Head of caudate nucleus (tissue), 42 donors: ENCODE measurements at regions not wholly inside any gene's neighbourhood (a gene's known extent, or its start where the extent isn't known, plus 50 kb on each side); places are given as distances from the start of the nearest gene placed in this dataset.

ENCODE experiments used
- DNase-seq, 42 donors: peaks; one replicate each; pipeline versions ENCODE4 v3.0.0 to v3.0.0-alpha.2; 2020 to 2021; ENCODE audit warnings: mixed read lengths in 7 of 42
- intact Hi-C: fragments of 100-400 bp; cut with DNase I; formaldehyde crosslinking; loops from one replicate; pipeline ENCODE4 v1.15.0; 2022

DNA sequence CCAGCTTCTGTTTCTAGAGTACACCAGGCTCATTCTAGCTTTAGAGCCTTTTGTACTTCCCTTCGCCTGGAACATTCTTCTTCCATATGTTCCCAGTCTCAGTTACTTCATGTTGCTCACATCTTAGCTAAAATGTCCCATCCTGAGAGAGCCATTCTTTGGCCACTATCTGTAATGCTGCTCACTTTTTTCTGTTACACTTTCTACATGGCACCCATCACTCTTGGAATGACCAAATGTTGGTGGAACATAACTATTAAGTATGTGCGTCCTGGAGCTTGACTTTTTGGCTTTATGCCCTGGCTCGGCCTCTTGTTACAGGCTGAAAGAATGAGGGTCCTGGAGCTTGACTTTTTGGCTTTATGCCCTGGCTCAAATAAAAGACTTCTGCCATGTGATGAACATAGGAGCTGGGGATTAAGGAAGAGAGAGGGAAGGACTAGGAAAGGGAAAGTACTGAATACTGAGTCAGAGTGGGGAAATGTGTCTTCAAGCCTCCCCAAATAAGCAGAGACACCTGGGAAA is 442.9 kb upstream of the ATP2B1 start:
- intact Hi-C loops, result no loop called here
- DNase-seq, result no peak

DNA sequence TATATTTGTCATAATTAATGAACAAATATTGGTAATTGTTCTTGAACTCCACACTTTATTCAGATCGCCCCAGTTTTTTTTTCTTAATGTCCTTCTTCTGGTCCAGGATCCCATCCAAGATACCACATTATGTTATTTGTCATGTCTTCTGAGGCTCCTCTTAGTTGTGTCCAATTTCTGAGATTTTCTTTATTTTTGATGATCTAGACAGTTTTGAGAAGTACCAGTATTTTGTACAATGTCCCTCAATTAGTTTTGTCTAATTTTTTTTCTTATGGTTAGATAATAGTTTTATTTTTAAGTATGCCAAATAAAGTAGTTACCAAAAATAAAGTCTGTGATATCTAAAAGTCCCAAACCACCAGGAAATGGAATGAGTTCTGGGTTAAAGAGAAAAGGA is 440.8 kb upstream of the ATP2B1 start:
- no peak for DNase-seq
- intact Hi-C loops, result no loop called here

DNA sequence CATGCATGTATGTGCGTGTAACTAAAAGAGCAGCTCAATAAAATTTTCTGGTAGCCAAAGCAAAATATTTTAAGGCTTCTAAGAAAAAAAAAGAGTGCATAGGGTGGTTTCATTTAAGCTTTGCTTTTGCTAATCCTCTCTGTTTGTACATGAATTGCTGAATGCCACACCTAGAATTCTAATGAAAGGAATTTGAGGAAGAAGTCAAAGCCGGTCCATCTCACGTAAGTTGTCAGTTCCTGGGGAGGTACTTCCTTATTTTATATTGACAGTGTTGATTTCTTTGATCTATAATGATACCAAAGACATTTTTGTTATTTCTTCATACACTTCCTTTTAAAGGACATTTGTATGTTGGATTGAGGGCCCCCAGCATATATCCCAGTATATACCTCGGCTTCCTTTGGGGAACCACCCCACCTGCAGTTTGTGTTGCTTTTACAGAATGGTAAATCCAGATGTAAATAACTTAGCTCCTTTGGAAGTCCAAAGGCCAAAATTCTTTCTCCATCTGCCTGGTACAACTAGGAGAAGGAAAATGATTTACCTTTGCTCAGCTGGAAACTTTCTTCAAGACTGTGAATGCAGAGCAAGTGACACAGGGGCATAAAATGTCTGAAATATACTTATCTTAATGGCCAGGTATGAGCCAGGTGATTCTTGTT is 420.9 kb upstream of the ATP2B1 start:
- no peak for DNase-seq
- intact Hi-C loops, result no loop called here

DNA sequence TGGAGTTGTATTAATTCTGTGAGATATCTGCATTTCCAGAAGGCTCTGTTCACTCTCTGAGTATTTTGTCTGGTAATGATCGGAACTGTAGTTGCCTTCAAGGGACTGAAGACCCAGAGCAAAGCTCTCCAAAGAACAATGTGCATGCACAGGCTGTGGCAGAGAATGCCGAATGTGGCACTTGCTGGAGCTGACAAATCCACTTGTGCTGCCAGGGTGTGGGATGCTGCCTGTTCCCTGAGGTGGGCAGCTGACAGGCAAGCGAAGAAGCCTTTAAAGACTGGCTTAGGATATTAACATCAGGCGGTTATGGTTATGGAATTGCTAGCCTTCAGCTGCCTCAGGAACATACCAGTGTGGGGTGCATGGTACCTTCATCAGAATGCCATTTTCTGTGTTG is 419.9 kb upstream of the ATP2B1 start:
- DNase-seq, result peak in 39 of 42 donors; percentile 6 to 83 (median 46)
- intact Hi-C loops, result no loop called here

DNA sequence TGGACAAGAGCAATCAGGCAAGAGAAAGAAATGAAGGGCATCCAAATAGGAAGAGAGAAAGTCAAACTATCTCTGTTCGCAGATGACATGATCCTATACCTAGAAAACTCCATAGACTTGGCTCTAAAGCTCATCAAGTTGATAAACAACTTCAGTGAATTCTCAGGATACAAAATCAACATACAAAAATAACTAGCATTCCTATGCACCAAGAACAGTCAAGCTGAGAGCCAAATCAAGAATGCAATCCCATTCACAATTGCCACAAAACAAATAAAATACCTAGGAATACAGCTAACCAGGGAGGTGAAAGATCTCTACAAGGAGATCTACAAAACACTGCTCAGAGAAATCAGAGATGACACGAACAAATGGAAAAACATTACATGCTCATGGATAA is 417.5 kb upstream of the ATP2B1 start:
- intact Hi-C loops, result no loop called here

DNA sequence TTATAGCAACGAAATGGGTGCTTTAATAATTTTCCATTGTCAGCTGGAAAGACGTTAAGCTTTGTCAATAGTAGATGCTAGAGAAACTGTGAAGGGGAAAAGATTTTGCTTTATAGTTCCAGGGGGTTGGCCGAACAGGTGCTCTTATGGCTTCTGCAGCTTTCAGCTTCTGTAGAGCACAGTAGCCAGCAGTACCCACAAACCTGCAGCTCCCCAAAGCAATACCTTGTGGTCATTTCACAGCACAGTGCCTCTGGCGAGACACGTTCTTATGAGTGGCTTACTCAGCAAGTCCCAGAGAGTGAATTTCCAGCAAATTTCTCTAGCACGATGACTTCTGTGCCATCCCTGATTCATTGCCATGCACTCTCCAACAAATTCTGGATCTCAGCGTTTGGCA is 416.3 kb upstream of the ATP2B1 start:
- intact Hi-C loops, result no loop called here
- DNase-seq, result no peak

More for the DNA sequence above, 417.5 kb upstream of the ATP2B1 start:
- DNase-seq, result no peak

DNA sequence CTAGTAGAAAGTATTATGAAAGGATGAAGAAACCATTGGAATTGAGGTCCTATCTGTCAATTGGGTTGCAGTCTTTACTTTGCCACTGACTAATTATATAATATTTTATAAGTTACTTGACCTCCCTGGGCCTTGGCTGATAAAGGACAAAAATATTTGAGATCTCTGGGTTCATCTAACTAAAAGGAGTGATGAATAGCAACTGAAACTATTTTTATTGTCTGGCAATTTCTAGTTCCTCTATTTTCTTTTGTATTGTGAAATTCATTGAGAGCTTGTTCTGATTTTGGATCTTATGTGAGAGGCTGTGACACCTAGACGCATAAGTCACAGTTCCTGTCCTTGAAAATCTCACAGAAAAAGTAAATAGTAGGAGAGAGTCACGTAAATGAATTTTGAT is 415.7 kb upstream of the ATP2B1 start:
- DNase-seq, result no peak

DNA sequence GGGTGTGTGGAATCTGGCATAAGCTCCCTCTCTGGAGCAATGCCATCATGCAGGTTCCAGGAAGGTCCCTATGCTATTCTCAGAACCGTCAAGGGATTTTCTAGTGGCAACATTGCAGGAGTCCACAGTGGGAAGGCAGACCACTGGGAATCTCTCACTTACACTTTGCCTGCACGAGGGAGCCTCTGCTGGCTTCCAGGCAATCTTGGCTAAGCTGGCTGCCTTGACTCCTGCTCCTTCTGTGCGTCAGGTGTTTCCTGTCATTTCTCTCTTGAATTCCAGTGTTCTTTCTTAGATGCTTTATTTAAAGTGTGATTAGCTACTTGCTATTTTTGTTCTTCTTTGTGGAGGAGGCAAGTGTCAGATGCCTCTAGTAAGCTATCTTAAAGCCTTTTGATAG is 414.0 kb upstream of the ATP2B1 start:
- intact Hi-C loops, result no loop called here
- peak in 39 of 42 donors; percentile 18 to 88 (median 55) for DNase-seq

More for the DNA sequence above, 415.7 kb upstream of the ATP2B1 start:
- intact Hi-C loops, result no loop called here

DNA sequence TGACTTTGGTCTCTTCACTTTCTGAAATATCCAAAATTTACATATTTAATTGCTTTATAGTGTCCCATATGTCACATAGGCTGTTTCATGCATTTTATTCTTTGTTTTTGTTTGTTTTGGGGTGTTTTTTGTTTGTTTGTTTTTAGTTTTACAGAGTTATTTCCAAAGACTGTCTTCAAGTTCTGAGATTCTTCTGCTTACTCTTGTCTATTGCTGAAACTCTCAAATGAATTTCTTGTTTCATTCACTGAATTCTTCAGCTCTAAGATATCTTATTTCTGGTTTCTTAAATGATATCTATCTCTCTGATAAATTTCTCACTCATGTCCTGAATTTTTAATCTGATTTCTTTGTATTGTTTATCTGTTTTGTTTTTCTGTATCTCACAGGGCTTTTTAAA is 412.0 kb upstream of the ATP2B1 start:
- DNase-seq, result no peak
- intact Hi-C loops, result no loop called here

DNA sequence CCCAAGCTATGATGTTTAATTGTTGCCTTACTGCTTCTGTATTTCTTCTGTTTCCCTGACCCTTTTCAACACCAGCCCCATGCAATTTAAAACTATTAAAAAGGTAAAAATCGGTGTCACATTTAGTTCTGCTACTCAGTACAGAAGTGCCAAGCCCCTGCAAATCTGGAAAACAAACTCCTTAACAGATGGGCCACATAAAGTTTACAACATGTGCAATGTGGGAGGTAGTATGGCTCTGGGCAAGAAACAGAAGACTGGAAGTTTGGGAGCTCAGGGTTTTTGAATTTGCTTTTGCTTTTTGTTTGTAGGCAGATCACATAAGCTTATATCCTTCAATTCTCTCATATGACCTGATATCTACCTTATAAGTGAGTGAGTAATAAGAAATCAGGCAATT is 404.0 kb upstream of the ATP2B1 start:
- DNase-seq, result no peak
- intact Hi-C loops, result no loop called here

DNA sequence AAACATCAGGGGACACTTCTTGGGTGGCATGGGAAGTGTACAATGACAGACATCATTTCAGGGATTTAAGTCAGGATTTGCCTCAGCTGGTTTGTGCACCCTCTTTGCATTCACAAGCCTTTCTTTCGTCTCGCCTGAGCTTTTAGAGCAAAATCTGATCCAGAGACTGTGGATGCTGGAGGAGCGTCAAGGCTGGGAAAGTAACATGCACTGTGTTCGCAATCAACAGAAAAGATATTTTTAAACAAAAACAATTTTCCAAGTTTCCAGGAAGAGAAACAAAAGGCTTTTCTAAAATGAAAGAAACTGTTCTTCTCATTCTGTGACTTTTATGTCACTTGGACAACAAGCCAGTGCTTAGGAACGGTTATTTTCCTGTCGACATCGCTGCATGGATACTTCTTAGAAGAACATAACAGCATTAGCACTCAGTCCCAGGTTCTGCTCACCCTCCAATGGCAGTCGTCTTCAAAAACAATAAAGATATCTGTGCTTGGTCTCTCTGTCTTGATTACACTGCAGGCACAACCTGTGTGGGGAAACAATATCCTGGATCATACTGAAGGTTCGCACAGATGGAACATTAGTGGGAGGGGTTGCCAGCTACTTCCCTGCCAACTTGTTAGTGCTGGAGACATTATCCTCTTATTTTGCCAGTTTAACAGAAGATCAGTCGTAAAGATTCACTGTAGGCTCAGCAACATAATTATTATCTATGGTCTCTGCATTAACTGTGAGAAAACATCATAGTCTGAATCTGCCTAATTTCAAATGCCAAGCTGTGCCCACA is 403.3 kb upstream of the ATP2B1 start:
- peak in 6 of 42 donors; percentile 12 to 44 (median 26) for DNase-seq
- intact Hi-C loops, result no loop called here

DNA sequence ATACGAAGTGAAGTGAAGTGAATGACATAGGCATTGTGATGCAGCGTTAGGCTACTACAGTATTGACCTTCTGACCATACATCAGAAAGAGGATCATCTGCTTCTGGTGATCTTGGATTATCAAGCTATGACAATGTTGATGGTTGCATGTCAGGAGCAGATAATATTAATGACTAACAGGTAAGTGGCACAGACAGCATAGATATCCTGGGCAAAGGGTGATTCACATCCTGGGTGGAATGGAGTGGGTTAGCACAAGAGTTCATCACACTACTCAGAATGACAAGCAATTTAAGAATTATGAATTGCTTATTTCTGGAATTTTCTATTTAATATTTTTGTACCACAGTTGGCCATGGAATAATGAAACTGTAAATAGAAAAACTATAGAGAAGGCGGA is 397.9 kb upstream of the ATP2B1 start:
- intact Hi-C loops, result no loop called here

DNA sequence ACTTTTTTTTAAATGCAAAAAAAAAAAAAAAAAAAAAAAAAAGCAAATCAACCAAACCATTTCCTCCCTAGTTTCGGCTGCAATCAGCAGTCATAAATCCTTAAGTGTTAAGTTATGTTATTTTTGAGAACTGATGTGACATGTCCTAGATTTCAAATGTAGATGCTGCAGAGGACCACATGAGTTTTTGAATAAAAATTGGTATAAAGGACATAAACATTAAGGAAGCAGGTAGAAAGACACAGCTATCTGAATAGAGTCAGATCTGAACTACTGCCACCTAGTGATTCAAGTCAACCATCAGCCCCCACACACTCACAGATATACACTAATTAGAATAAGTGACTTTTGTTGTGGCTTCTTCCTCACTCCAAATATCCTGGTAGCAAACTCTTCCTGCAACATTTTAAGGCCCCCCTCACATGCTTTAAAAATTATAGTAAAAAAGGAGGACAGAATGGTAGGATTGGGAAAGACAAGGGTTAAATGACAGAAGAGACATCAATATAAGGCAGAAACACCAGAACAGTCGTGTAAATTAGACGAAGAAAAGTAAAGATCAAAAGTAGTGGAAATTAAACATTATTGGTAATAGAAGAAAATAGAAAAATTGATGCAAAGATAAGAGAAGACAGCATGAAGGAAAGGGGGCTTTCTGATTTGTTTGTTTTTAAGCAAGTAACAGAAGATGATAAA is 394.5 kb upstream of the ATP2B1 start:
- peak in 1 of 42 donors; percentile 23 for DNase-seq
- intact Hi-C loops, result no loop called here

More for the DNA sequence above, 397.9 kb upstream of the ATP2B1 start:
- no peak for DNase-seq

DNA sequence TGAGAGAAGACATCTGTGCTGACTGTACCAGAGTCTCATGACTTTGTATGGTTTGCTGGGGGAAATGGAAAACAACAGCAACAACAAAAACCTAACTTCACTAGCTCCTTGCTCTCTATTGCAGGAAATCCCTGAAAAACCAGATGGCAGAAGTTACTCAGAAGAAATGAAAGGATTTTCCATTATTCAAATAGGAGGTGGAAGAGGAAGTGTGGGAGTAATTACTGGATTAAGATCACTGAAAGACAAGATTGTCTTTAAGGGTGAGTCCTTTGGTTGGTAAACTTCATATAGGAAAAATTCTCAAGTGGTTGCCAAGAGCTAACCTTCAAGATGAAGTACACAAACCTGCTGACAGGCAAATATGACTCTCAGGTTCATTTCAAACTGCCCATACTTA is 391.9 kb upstream of the ATP2B1 start:
- no peak for DNase-seq
- intact Hi-C loops, result no loop called here

DNA sequence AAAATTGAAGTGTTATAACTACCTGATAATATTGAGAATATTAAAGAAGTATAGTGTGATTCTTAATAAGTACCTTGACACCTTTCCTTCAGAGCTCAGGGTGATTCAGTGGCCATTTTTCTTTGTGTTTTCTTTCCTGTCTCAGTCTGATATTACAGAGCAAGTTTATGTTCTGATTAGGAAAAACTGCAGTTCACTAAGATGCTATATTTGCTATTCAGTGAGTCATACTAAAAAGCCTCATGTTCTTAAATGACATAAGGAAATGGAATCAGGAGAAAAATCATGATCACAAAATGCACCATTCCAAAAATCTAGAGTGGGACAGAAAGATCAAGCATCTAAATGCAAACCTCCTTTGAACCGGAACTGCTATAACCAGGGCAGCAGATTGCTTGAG is 390.6 kb upstream of the ATP2B1 start:
- no peak for DNase-seq
- intact Hi-C loops, result no loop called here

DNA sequence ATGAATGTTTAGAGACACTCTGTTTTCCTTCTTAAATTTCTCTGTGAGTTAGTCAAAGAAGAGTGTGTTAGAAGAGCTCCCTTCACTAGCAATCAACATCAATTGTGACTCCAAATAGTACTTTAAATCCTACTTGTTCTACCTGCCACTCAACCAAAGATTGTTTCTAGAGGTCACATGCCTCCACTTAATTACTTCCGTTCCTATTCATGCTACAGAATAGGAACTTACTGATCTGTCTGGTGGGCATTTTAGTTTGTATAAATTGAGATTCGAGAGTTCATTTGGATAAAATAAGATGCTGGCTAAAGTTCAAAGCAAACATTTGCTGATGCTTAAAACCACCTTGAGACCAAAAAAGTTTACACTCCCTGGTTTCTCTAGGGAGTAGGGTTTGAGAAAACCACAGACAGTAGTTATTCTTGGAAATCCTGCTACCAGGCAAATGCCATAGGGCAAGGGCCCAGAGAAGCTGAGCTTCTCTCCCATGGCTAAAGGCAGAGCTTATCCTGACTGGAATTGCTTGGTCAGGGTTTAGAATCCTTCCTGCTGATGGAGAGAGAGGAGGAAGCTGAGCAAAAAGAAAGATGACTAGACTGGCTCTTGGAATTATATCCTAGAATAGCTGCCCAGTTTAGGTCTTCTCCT is 389.6 kb upstream of the ATP2B1 start:
- no peak for DNase-seq
- intact Hi-C loops, result no loop called here

DNA sequence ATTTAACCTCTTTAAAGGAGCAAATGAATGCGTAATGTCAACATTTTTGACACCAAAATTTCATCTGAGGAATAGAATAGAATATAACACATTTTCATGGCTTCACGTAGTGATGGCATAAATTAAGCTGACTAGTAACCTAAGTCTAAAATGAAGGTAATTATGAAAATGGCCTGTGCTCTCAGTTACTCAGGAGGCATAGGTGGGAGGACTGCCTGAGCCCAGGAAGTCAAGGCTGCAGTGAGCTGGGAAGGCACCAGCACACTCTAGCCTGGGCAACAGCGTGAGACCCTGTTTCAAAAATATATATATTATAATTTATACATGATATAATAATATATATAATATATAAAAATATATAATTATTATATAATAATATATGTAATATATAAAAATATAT is 383.2 kb upstream of the ATP2B1 start:
- intact Hi-C loops, result no loop called here
- DNase-seq, result no peak

DNA sequence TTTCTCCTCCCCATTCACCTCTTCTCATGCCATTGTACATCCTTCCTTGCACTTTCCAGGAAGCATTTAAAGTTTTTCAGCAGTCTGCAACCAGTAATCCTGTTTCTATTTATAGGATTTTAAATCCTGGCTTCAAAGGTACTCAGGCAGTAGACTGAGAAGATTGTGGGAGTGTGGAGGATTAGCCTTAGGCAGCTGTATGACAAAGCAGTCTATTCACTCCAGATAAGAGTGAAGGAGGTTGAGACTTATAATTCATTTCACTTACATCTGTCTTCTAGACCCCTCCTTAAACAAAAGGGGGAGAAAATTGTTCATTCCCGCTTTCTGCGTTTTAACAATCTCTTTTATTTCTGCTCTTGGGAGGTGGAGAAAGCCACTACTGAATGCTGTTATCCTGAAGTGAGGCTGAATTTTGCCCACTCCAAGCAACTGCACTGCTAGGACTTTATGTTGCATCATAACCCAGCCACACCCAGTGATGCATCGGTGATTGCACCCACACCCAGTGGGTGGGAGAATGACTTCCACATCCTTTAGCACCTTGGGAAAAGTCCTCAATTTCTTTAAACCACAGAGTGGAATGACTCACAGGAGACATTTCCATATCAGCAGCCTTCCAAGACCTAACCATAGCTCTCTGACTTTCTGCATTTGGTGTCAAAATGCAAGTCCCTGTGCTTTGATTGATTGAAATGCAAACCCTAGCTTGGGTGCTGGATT is 382.5 kb upstream of the ATP2B1 start:
- DNase-seq, result peak in 33 of 42 donors; percentile 5 to 74 (median 37)
- intact Hi-C loops, result no loop called here

DNA sequence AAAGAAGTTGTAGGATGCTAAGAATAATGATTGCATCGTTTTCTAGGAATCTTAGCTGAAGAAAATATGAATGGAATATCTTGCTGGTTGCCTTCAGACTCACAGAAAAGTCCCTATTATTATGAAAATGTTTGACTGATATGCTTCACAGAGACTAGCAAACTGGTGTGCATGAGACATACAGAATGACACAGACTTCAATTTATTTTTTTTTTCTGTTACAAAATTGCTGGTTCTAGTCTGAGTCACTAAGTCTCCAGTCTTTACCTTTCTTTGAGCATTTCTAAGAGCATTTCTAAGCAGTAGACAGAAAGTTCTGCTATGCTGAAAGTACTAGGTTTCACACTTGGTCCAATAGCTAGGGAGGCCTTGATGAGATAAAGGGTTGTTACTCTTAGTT is 377.6 kb upstream of the ATP2B1 start:
- intact Hi-C loops, result no loop called here

More for the DNA sequence above, 377.6 kb upstream of the ATP2B1 start:
- DNase-seq, result no peak
